Mesendoderm (in vitro differentiated cells): ENCODE measurements at regions not wholly inside any gene's neighbourhood (a gene's known extent, or its start where the extent isn't known, plus 50 kb on each side); places are given as distances from the start of the nearest gene placed in this dataset.
"Not testable (repeated sequence)": the region's sequence is repeated elsewhere in the genome, so short reads cannot be mapped to it uniquely, and the experiment has no call there.

ENCODE experiments used
- DNase-seq: peaks from one replicate; pipeline ENCODE4 v3.0.0; 2013
- H2AK5ac ChIP-seq: 2 replicates; pipeline ENCODE4 v1.6.1; 2013; ENCODE audit warnings: low read length, inconsistent platforms
- H2BK120ac ChIP-seq: 2 replicates; pipeline ENCODE4 v1.6.1; 2013; ENCODE audit warnings: low read depth, mild to moderate bottlenecking, low read length, moderate library complexity, mixed read lengths
- H2BK15ac ChIP-seq: replicated peaks from 2 replicates; pipeline ENCODE4 v1.6.1; 2013; ENCODE audit warnings: low read depth, mild to moderate bottlenecking, moderate library complexity
- H2BK5ac ChIP-seq: 2 replicates; pipeline ENCODE4 v1.6.1; 2013; ENCODE audit warnings: low read length, inconsistent platforms
- H3K18ac ChIP-seq: 2 replicates; pipeline ENCODE4 v1.6.1; 2013; ENCODE audit warnings: mild to moderate bottlenecking, low read length, mixed read lengths
- H3K23ac ChIP-seq: one replicate; pipeline ENCODE4 v1.6.1; 2013; ENCODE audit warnings: low read length
- H3K27ac ChIP-seq: 2 replicates; pipeline ENCODE4 v1.5.1; 2013; ENCODE audit warnings: low read depth, mild to moderate bottlenecking, inconsistent platforms, low read length, moderate library complexity
- H3K27me3 ChIP-seq: 2 replicates; pipeline ENCODE4 v1.6.1; 2013; ENCODE audit warnings: low read length, control low read depth, mild to moderate bottlenecking, inconsistent platforms; ENCODE audit not compliant: insufficient read depth, poor library complexity
- H3K36me3 ChIP-seq: 2 replicates; pipeline ENCODE4 v1.6.1; 2013; ENCODE audit warnings: low read length, inconsistent platforms; ENCODE audit not compliant: control insufficient read depth, insufficient read depth
- H3K4ac ChIP-seq: one replicate; pipeline ENCODE4 v1.6.1; 2013; ENCODE audit warnings: low read depth, mild to moderate bottlenecking, low read length, moderate library complexity
- H3K4me1 ChIP-seq: 2 replicates; pipeline ENCODE4 v1.6.1; 2013; ENCODE audit warnings: low read depth, low read length, inconsistent platforms; ENCODE audit not compliant: control insufficient read depth
- H3K4me2 ChIP-seq: 2 replicates; pipeline ENCODE4 v1.6.1; 2013; ENCODE audit warnings: low read length
- H3K4me3 ChIP-seq: 2 replicates; pipeline ENCODE4 v1.5.1; 2013; ENCODE audit warnings: mild to moderate bottlenecking, low read length
- H3K56ac ChIP-seq: one replicate; pipeline ENCODE4 v1.6.1; 2013; ENCODE audit warnings: low read length
- H3K79me1 ChIP-seq: 2 replicates; pipeline ENCODE4 v1.6.1; 2013; ENCODE audit warnings: low read length, inconsistent platforms
- H3K79me2 ChIP-seq: 2 replicates; pipeline ENCODE4 v1.6.1; 2013; ENCODE audit warnings: mild to moderate bottlenecking, low read length; ENCODE audit not compliant: control insufficient read depth, insufficient read depth
- H3K9ac ChIP-seq: 2 replicates; pipeline ENCODE4 v1.6.1; 2013; ENCODE audit warnings: low read length, inconsistent platforms
- H4K5ac ChIP-seq: one replicate; pipeline ENCODE4 v1.6.1; 2013; ENCODE audit warnings: low read length
- H4K8ac ChIP-seq: one replicate; pipeline ENCODE4 v1.6.1; 2013; ENCODE audit warnings: low read depth, mild to moderate bottlenecking, control low read depth, low read length, moderate library complexity
- WGBS: extraction: QIAGEN DNeasy Blood & Tissue Kit; methylation state at CpG from one replicate; pipeline ENCODE4 v1.1.7; 2013; ENCODE audit warnings: low lambda C conversion rate, missing lambda C conversion rate; ENCODE audit not compliant: insufficient coverage; ENCODE audit errors: extremely low coverage; 5-methylcytosine and 5-hydroxymethylcytosine counted together

- not testable (repeated sequence) for H3K23ac ChIP-seq, H3K79me2 ChIP-seq, H3K79me1 ChIP-seq, H4K8ac ChIP-seq, H2BK15ac ChIP-seq, H3K4me3 ChIP-seq, H3K9ac ChIP-seq, H3K4me2 ChIP-seq, H3K27ac ChIP-seq, H3K27me3 ChIP-seq, H4K5ac ChIP-seq, H3K36me3 ChIP-seq, H3K4me1 ChIP-seq, H3K56ac ChIP-seq, H3K4ac ChIP-seq, H2AK5ac ChIP-seq, H3K18ac ChIP-seq, H2BK120ac ChIP-seq, DNase-seq, H2BK5ac ChIP-seq
- WGBS = no CpG with 5 or more reads among the region's 5 CpGs
Observed at GRCh38 chr4:19154267-19154666, 1097.4 kb upstream of the SLIT2 start.

GRCh38 chr4:19152264-19152663 lies 1099.4 kb upstream of the SLIT2 start:
- DNase-seq = no peak
- H2BK5ac ChIP-seq = no peak overlapping the region
- no peak overlapping the region for H3K56ac ChIP-seq
- H3K18ac ChIP-seq = no peak overlapping the region
- no peak overlapping the region for H3K23ac ChIP-seq
- no CpG with 5 or more reads among the region's 2 CpGs for WGBS
- H3K4me2 ChIP-seq = no peak overlapping the region
- H3K9ac ChIP-seq = no peak overlapping the region
- H4K5ac ChIP-seq = no peak overlapping the region
- H2AK5ac ChIP-seq = no peak overlapping the region
- H2BK120ac ChIP-seq = no peak overlapping the region
- H3K4ac ChIP-seq = no peak overlapping the region
- no peaks in the 10 kb centered on the region for H3K79me1 ChIP-seq
- H3K4me3 ChIP-seq = no peak overlapping the region
- H3K27me3 ChIP-seq = no peaks in the 10 kb centered on the region
- no peaks in the 10 kb centered on the region for H3K4me1 ChIP-seq
- no peaks in the 10 kb centered on the region for H3K79me2 ChIP-seq
- no peak overlapping the region for H3K27ac ChIP-seq
- no peaks in the 10 kb centered on the region for H3K36me3 ChIP-seq
- H4K8ac ChIP-seq = no peak overlapping the region
- no peak overlapping the region for H2BK15ac ChIP-seq

GRCh38 chr4:19151684-19152083 lies 1100.0 kb upstream of the SLIT2 start:
- H3K79me2 ChIP-seq = no peaks in the 10 kb centered on the region
- H2BK15ac ChIP-seq = no peak overlapping the region
- no peak overlapping the region for H3K56ac ChIP-seq
- H2BK5ac ChIP-seq = no peak overlapping the region
- H2AK5ac ChIP-seq = no peak overlapping the region
- no CpG with 5 or more reads among the region's 1 CpG for WGBS
- no peak for DNase-seq
- H4K8ac ChIP-seq = no peak overlapping the region
- H3K27me3 ChIP-seq = no peaks in the 10 kb centered on the region
- no peak overlapping the region for H4K5ac ChIP-seq
- H3K36me3 ChIP-seq = no peaks in the 10 kb centered on the region
- no peak overlapping the region for H3K18ac ChIP-seq
- no peak overlapping the region for H3K4me3 ChIP-seq
- H3K23ac ChIP-seq = no peak overlapping the region
- H3K4me2 ChIP-seq = no peak overlapping the region
- H3K4ac ChIP-seq = no peak overlapping the region
- no peak overlapping the region for H3K9ac ChIP-seq
- H3K79me1 ChIP-seq = no peaks in the 10 kb centered on the region
- no peak overlapping the region for H2BK120ac ChIP-seq
- no peak overlapping the region for H3K27ac ChIP-seq
- no peaks in the 10 kb centered on the region for H3K4me1 ChIP-seq

- Histone ChIP-seq H3K23ac (no peak overlapping the region), H3K4me3 (no peak overlapping the region), H2AK5ac (no peak overlapping the region), H2BK5ac (no peak overlapping the region), H3K4me2 (no peak overlapping the region), H3K18ac (no peak overlapping the region), H3K56ac (no peak overlapping the region), H3K36me3 (no peaks in the 10 kb centered on the region), H3K27ac (no peak overlapping the region), H4K5ac (no peak overlapping the region), H3K79me1 (no peaks in the 10 kb centered on the region), H3K4ac (no peak overlapping the region), H3K79me2 (no peaks in the 10 kb centered on the region), H3K9ac (no peak overlapping the region), H4K8ac (no peak overlapping the region), H3K4me1 (no peaks in the 10 kb centered on the region), H2BK120ac (no peak overlapping the region), H2BK15ac (no peak overlapping the region), H3K27me3 (no peaks in the 10 kb centered on the region)
- no peak for DNase-seq
- no CpG with 5 or more reads among the region's 3 CpGs for WGBS
Observed at GRCh38 chr4:19146038-19146437, 1105.7 kb upstream of the SLIT2 start.

GRCh38 chr4:19135895-19136633 lies 1114.5 kb upstream of the LCORL start:
- no peak for DNase-seq
- H2BK5ac ChIP-seq = no peak overlapping the region
- no peaks in the 10 kb centered on the region for H3K36me3 ChIP-seq
- H2BK15ac ChIP-seq = no peak overlapping the region
- H3K4me1 ChIP-seq = no peaks in the 10 kb centered on the region
- no peak overlapping the region for H3K4me2 ChIP-seq
- H3K56ac ChIP-seq = no peak overlapping the region
- H3K23ac ChIP-seq = no peak overlapping the region
- H3K9ac ChIP-seq = no peak overlapping the region
- no peak overlapping the region for H2AK5ac ChIP-seq
- no peaks in the 10 kb centered on the region for H3K79me2 ChIP-seq
- WGBS = no CpG with 5 or more reads among the region's 1 CpG
- H3K27ac ChIP-seq = no peak overlapping the region
- no peak overlapping the region for H4K8ac ChIP-seq
- H3K4me3 ChIP-seq = no peak overlapping the region
- no peaks in the 10 kb centered on the region for H3K79me1 ChIP-seq
- H3K27me3 ChIP-seq = no peaks in the 10 kb centered on the region
- H4K5ac ChIP-seq = no peak overlapping the region
- no peak overlapping the region for H3K18ac ChIP-seq
- no peak overlapping the region for H2BK120ac ChIP-seq
- H3K4ac ChIP-seq = no peak overlapping the region

GRCh38 chr4:19134685-19135084 lies 1113.1 kb upstream of the LCORL start:
- Histone ChIP-seq H3K27me3 (no peaks in the 10 kb centered on the region), H3K18ac (no peak overlapping the region), H3K23ac (no peak overlapping the region), H2BK15ac (no peak overlapping the region), H3K4me1 (no peaks in the 10 kb centered on the region), H4K5ac (no peak overlapping the region), H3K79me1 (no peaks in the 10 kb centered on the region), H2BK120ac (no peak overlapping the region), H3K4ac (no peak overlapping the region), H3K9ac (no peak overlapping the region), H2BK5ac (no peak overlapping the region), H3K4me3 (no peak overlapping the region), H4K8ac (no peak overlapping the region), H3K36me3 (no peaks in the 10 kb centered on the region), H3K27ac (no peak overlapping the region), H3K79me2 (no peaks in the 10 kb centered on the region), H3K56ac (no peak overlapping the region), H3K4me2 (no peak overlapping the region), H2AK5ac (no peak overlapping the region)
- DNase-seq = no peak
- WGBS = no CpG with 5 or more reads among the region's 3 CpGs
